VCaP (cell line): ENCODE measurements at regions not wholly inside any gene's neighbourhood (a gene's known extent, or its start where the extent isn't known, plus 50 kb on each side); places are given as distances from the start of the nearest gene placed in this dataset.
"Not testable (repeated sequence)": the region's sequence is repeated elsewhere in the genome, so short reads cannot be mapped to it uniquely, and the experiment has no call there.

Source experiments
- H3K27ac ChIP-seq: fragments of 450-650 bp; 2 replicates; pipeline ENCODE4 v1.5.1; 2017
- TF ChIP-seq, protein P1 (sequence below): fragments of 450-650 bp; conservative IDR thresholded peaks from 2 replicates; pipeline ENCODE4 v1.5.1; 2017; ENCODE audit warnings: mild to moderate bottlenecking, moderate library complexity

DNA sequence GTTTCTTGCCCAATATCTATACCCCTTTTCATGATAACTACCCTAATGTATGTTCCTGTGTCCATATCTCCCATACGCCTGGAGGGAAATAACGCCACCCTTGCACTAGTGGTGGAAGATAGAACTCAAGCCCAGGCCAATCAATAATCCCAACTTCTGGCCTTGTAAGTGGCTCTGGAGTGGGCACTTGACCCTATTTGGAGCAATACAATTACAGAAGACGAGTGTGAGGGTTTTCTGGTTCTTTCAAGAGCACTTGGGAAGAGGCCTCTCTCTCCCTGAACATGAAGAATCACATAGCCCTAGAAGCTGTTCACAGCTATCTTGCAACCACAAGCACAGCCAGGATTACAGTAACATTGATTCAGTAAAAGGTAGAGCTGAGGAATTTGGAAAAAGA is 217.9 kb downstream of the RAB11FIP4 start:
- no peak overlapping the region for H3K27ac ChIP-seq
- TF ChIP-seq, protein P1, sequence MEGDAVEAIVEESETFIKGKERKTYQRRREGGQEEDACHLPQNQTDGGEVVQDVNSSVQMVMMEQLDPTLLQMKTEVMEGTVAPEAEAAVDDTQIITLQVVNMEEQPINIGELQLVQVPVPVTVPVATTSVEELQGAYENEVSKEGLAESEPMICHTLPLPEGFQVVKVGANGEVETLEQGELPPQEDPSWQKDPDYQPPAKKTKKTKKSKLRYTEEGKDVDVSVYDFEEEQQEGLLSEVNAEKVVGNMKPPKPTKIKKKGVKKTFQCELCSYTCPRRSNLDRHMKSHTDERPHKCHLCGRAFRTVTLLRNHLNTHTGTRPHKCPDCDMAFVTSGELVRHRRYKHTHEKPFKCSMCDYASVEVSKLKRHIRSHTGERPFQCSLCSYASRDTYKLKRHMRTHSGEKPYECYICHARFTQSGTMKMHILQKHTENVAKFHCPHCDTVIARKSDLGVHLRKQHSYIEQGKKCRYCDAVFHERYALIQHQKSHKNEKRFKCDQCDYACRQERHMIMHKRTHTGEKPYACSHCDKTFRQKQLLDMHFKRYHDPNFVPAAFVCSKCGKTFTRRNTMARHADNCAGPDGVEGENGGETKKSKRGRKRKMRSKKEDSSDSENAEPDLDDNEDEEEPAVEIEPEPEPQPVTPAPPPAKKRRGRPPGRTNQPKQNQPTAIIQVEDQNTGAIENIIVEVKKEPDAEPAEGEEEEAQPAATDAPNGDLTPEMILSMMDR, result no peak

DNA sequence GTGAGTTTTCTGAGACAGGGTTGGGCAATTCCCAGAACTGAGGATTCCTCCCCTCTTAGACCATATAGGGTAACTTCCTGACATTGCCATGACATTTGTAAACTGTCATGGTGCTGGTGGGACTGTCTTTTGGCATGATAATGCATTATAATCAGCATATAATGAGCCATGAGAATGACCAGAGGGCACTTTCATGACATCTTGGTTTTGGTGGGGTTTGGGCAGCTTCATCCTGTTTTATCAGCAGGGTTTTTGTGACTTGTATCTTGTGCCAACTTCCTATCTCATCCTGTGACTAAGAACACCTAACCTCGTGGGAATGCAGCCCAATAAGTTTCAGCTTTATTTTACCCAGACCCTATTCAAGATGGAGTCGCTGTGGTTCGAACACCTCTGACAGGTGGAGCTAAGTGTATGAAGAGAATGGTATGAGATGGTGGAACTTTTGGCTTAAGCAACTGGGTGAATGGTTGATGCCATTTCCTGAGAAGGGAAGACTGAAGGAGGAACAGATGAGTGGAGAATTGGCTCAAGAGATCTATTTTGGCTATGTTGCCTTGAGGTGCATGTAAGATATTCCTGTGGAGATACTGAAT is 217.3 kb downstream of the RAB11FIP4 start:
- no peak overlapping the region for H3K27ac ChIP-seq
- TF ChIP-seq, protein P1, result no peak

DNA sequence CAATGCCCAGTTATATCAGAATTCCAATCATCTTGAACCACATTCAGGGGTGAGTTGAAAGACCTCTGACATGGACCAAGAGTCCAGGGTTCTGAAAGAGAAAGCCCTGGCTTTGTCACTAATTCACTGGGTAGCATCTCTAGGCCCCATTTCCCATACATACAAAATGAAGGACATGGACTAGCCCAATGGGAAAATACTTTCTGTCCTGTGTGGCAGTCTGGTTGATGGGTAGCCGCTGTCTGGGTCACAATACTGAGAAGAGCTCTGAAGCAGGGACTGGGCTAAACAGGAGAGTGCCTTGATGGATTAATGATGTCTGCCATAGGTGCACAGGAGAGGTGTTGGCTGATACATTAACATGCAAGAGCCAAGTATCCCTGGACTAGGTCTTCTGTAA is 214.3 kb downstream of the RAB11FIP4 start:
- no peak overlapping the region for H3K27ac ChIP-seq
- TF ChIP-seq, protein P1, result no peak

DNA sequence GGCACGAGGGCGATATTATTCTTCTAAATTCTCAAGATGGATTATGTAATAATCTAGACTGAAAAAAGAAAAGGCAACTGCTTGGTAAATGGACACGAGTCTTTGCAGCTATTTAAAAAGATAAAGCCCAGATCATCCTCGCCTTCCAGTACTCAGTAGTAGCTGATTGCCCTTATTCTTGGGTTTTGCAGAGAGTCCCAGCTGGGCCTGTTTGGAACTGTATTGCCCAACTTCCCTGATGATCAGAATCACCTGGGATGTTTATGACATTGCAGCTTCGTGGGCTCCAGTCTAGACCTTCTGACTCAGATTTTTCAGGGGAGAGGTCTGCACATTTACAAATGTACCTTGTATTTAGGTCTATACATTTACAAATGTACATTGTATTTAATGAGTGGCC is 213.5 kb downstream of the RAB11FIP4 start:
- TF ChIP-seq, protein P1, result no peak
- H3K27ac ChIP-seq, result no peak overlapping the region

DNA sequence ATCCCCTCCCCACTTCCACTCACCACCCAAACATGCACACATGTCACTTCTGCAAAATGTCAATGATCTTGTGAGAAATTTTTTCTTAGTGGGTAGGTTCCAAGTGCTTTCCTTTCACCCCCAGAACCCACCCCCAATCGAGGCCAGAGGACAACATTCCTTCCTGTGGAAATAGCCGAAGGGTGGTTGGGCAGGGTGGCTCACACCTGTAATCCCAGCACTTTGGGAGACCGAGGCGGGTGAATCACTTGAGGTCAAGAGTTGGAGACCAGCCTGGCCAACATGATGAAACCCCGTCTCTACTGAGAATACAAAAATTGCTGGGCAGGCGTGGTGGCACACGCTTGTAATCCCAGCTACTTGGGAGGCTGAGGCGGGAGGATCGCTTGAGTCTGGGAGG is 208.7 kb downstream of the RAB11FIP4 start:
- not testable (repeated sequence) for H3K27ac ChIP-seq

DNA sequence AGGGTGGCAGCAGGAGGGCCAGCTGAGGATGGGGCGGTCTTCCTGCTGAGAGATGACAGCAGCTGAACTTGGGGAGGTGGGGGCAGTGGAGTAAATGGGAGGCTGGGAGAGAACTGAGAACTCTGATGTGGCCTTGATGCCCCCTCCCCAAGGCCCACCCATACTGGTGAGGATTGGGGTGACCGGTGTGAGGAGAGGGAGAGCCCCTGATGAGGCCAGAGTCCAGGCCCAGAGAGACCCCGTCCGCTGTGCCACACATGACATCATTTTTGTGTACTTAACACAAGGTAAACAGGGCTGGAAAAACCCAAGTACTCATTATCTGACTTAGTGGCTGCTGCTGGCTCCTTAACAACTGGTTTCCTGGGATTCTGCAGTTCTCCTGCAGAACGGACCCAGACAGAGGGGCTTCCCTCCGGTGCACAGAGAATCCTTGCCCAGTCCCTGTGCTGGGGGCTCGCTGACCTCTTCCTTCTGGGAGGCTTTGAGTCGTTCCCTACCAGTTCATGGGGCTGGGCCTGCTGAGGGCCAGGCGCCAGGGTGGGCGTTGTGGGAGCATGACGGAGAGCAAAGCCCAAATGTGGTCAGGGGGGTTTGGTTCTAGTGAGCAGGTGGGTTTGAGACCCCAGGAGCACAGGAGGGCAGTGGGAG is 207.6 kb downstream of the RAB11FIP4 start:
- peak overlapping the region; percentile 48 for H3K27ac ChIP-seq
- TF ChIP-seq, protein P1, result no peak

DNA sequence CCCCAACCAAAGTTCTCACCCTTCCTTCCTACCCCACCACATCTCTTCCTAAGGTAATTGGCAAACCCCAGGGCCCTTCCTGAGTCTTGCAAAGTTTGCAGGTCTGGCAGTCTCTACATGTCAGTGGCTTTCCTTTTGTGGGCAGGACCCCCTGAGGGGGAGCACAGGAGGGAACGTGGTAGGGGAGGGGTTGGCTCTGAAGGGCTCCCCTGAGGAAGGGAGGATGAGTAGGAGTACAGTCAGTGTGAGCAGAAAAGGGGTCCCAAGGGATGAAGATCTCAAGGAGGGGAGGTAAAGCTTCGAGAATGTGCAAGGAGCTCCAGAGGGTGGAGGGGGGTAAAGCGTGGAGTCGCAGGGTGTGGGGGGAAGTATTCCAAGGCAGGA is 206.9 kb downstream of the RAB11FIP4 start:
- TF ChIP-seq, protein P1, result no peak
- H3K27ac ChIP-seq, result peak overlapping the region; percentile 48; the same call in 1 of the 2 replicates
